ENCODE measurements at regions not wholly inside any gene's neighbourhood (a gene's known extent, or its start where the extent isn't known, plus 50 kb on each side); places are given as distances from the start of the nearest gene placed in this dataset.
"Not testable (repeated sequence)": the region's sequence is repeated elsewhere in the genome, so short reads cannot be mapped to it uniquely, and the experiment has no call there.

- Histone ChIP-seq H3K27me3 (no peaks in the 10 kb centered on the region), H3K4me3 (no peak overlapping the region), H3K4me1 (no peaks in the 10 kb centered on the region), H3K27ac (no peak overlapping the region), H3K36me3 (no peaks in the 10 kb centered on the region), H3K9me3 (no peaks in the 10 kb centered on the region)
- DNase-seq (ENCODE audit: low spot score in 2 of 2) = no peak
- TF ChIP-seq POLR2A (IDR thresholded peaks at IDR 0.05) = no peak
- TF ChIP-seq, protein P1, sequence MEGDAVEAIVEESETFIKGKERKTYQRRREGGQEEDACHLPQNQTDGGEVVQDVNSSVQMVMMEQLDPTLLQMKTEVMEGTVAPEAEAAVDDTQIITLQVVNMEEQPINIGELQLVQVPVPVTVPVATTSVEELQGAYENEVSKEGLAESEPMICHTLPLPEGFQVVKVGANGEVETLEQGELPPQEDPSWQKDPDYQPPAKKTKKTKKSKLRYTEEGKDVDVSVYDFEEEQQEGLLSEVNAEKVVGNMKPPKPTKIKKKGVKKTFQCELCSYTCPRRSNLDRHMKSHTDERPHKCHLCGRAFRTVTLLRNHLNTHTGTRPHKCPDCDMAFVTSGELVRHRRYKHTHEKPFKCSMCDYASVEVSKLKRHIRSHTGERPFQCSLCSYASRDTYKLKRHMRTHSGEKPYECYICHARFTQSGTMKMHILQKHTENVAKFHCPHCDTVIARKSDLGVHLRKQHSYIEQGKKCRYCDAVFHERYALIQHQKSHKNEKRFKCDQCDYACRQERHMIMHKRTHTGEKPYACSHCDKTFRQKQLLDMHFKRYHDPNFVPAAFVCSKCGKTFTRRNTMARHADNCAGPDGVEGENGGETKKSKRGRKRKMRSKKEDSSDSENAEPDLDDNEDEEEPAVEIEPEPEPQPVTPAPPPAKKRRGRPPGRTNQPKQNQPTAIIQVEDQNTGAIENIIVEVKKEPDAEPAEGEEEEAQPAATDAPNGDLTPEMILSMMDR (IDR thresholded peaks at IDR 0.05) = no peak
- no peak for TF ChIP-seq EP300 (IDR thresholded peaks at IDR 0.05)
- 93 to 94% methylated on average over 9 of the region's 9 CpGs for WGBS, 2 donors
Measured at GRCh38 chr3:5698851-5699250, 511.3 kb downstream of the EDEM1 start.

DNA sequence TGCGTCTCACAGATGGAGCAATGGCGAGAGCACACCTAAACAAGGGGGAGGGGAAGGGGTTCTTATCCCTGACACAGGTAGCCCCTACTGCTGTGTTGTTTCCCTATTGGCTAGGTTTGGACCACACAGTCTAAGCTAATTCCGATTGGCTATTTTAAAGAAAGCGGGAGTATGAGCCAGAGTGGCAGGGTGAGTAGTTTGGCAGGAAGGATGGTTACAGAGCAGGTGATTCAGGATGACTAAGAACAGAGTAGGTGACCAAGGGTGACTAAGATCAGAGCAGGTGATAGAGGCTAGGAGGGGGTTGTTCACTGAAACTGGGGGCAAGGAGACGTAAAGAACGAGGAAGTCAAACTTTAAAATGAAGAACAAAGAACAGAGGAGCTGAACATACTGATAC, 511.8 kb downstream of the EDEM1 start:
- no peaks in the 10 kb centered on the region for H3K27me3 ChIP-seq
- no peaks in the 10 kb centered on the region for H3K36me3 ChIP-seq
- H3K9me3 ChIP-seq = no peaks in the 10 kb centered on the region
- H3K27ac ChIP-seq = no peak overlapping the region
- no peaks in the 10 kb centered on the region for H3K4me1 ChIP-seq
- no peak overlapping the region for H3K4me3 ChIP-seq
- 86% methylated on average over 6 of the region's 6 CpGs for WGBS, 2 donors
- no peak for TF ChIP-seq POLR2A (IDR thresholded peaks at IDR 0.05)
- TF ChIP-seq, protein P1 (IDR thresholded peaks at IDR 0.05) = no peak
- TF ChIP-seq EP300 (IDR thresholded peaks at IDR 0.05) = no peak
- DNase-seq (ENCODE audit: low spot score in 2 of 2) = no peak

DNA sequence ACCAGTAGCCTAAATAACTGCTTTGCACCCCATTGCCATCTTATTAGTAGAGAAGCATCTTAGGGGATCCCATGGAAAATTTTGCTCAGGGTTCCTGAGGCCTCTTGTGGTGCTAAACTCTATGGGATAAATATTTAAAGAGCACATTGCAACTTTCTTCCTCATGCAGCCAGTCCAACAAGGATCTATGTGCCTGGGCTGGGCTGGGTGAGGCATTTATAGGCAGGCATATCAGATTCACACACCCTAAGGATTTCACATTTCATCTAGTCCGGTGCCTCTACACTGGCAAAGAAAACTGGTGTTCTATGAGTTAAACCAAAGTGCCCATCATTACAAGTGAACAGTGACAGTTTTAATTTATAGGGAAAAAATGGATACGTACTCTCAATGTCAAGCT, 512.3 kb downstream of the EDEM1 start:
- Histone ChIP-seq H3K27ac (no peak overlapping the region), H3K4me3 (no peak overlapping the region), H3K4me1 (no peaks in the 10 kb centered on the region), H3K27me3 (no peaks in the 10 kb centered on the region), H3K36me3 (no peaks in the 10 kb centered on the region), H3K9me3 (no peaks in the 10 kb centered on the region)
- no peak for DNase-seq (ENCODE audit: low spot score in 2 of 2)
- WGBS, 2 donors = 84 to 89% methylated on average over 2 of the region's 2 CpGs
- no peak for TF ChIP-seq EP300 (IDR thresholded peaks at IDR 0.05)
- TF ChIP-seq POLR2A (IDR thresholded peaks at IDR 0.05) = no peak
- TF ChIP-seq, protein P1 (IDR thresholded peaks at IDR 0.05) = no peak

DNA sequence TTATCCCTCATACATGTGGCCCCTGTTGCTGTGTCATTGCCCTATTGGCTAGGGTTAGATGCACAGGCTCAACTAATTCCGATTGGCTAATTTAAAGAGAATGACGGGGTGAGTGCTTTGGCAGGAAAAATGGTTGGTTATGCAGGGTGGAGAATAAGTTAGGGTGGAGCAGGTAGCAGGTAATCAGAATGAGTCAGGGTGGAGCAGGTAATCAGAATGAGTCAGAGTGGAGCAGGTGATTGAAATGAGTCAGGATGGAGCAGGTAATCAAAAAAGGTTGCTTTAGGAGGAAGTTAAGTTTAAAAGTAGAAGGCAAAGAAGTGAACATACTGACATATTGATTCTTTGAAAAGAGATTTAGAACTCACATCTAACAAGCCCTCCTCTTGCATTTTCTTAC, 513.5 kb downstream of the EDEM1 start:
- H3K4me1 ChIP-seq; H3K27ac ChIP-seq; DNase-seq (ENCODE audit: low spot score in 2 of 2); H3K36me3 ChIP-seq; H3K4me3 ChIP-seq; H3K27me3 ChIP-seq; H3K9me3 ChIP-seq: not testable (repeated sequence)
- WGBS, 2 donors = 93 to 95% methylated on average over 2 of the region's 2 CpGs

DNA sequence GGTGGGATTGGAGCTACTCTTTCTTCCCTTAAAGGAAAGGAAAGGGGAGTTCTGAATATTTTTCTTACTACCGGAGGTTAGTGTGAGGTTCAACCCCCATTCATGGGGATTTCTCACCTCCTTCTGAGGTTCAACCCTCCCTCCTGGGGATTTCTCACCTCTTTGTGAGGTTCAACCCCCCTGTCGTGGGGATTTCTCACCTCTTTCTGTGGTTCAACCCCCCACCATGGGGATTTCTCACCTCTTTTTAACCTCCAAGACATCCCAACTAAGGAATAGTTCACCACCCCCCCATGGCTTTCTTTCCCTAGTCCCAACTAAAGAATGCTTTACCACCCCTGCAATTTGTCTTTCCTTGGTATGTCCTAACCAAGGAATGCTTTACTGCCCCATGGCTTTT, 520.3 kb downstream of the EDEM1 start:
- H3K36me3 ChIP-seq = no peaks in the 10 kb centered on the region
- H3K4me3 ChIP-seq = no peak overlapping the region
- no peak overlapping the region for H3K27ac ChIP-seq
- WGBS, 2 donors = 50 to 60% methylated on average over 2 of the region's 2 CpGs
- no peaks in the 10 kb centered on the region for H3K27me3 ChIP-seq
- H3K4me1 ChIP-seq = no peaks in the 10 kb centered on the region
- no peak for TF ChIP-seq POLR2A (IDR thresholded peaks at IDR 0.05)
- TF ChIP-seq EP300 (IDR thresholded peaks at IDR 0.05) = no peak
- TF ChIP-seq, protein P1 (IDR thresholded peaks at IDR 0.05) = no peak
- no peak for DNase-seq (ENCODE audit: low spot score in 2 of 2)
- no peaks in the 10 kb centered on the region for H3K9me3 ChIP-seq

GRCh38 chr3:5709714-5710113, 522.2 kb downstream of the EDEM1 start:
- Histone ChIP-seq H3K27ac (no peak overlapping the region), H3K36me3 (no peaks in the 10 kb centered on the region), H3K27me3 (no peaks in the 10 kb centered on the region), H3K4me1 (no peaks in the 10 kb centered on the region), H3K4me3 (no peak overlapping the region), H3K9me3 (no peaks in the 10 kb centered on the region)
- TF ChIP-seq, protein P1 (IDR thresholded peaks at IDR 0.05) = no peak
- TF ChIP-seq EP300 (IDR thresholded peaks at IDR 0.05) (no peak), POLR2A (IDR thresholded peaks at IDR 0.05) (no peak)
- 53 to 65% methylated on average over 2 of the region's 2 CpGs for WGBS, 2 donors
- DNase-seq (ENCODE audit: low spot score in 2 of 2) = no peak
